Type B pancreatic cell (in vitro differentiated cells): ENCODE measurements at regions not wholly inside any gene's neighbourhood (a gene's known extent, or its start where the extent isn't known, plus 50 kb on each side); places are given as distances from the start of the nearest gene placed in this dataset.
"Not testable (repeated sequence)": the region's sequence is repeated elsewhere in the genome, so short reads cannot be mapped to it uniquely, and the experiment has no call there.

ENCODE experiments used
- DNase-seq: peaks from one replicate; pipeline ENCODE4 v3.0.0; 2021; ENCODE audit warnings: mixed read lengths; ENCODE audit not compliant: unreplicated experiment; ENCODE audit errors: extremely low spot score
- H3K27ac Mint-ChIP-seq: 2 replicates; pipeline ENCODE4 v1.8.0; 2021; ENCODE audit warnings: mild to moderate bottlenecking, mixed read lengths
- H3K27me3 Mint-ChIP-seq: 2 replicates; pipeline ENCODE4 v1.8.0; 2021; ENCODE audit warnings: mixed read lengths
- H3K36me3 Mint-ChIP-seq: 2 replicates; pipeline ENCODE4 v1.8.0; 2021; ENCODE audit warnings: mixed read lengths
- H3K4me1 Mint-ChIP-seq: one replicate; pipeline ENCODE4 v1.8.0; 2021; ENCODE audit warnings: mixed read lengths; ENCODE audit not compliant: unreplicated experiment
- H3K4me3 Mint-ChIP-seq: 2 replicates; pipeline ENCODE4 v1.8.0; 2021; ENCODE audit warnings: mild to moderate bottlenecking, mixed read lengths
- H3K9me3 Mint-ChIP-seq: 2 replicates; pipeline ENCODE4 v1.8.0; 2021; ENCODE audit warnings: mixed read lengths
- TF ChIP-seq, protein P1 (sequence below): fragments of 200-600 bp; sonication (generic); conservative IDR thresholded peaks from 2 replicates; pipeline ENCODE4 v1.5.0; 2021; ENCODE audit warnings: antibody characterized with exemption, mild to moderate bottlenecking

DNA sequence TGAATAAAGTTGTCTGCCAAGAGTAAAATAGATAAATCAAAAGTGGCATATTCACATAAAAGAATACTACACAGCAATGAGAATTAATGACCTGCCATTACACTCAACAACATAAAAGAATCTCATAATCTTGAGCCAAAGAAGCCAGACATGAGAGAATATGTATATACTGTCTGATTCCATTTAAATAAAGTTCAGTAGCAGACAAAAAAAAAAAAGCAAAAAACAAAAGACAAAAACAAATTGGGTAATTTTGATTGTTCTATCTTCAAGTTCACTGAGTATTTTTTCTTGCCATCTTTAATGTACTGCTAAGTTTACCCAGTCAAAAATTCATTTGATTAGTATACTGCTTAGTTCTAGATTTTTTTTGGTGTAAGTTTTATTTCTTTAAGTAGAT, 87.9 kb upstream of the TRPC7 start:
- TF ChIP-seq, protein P1, sequence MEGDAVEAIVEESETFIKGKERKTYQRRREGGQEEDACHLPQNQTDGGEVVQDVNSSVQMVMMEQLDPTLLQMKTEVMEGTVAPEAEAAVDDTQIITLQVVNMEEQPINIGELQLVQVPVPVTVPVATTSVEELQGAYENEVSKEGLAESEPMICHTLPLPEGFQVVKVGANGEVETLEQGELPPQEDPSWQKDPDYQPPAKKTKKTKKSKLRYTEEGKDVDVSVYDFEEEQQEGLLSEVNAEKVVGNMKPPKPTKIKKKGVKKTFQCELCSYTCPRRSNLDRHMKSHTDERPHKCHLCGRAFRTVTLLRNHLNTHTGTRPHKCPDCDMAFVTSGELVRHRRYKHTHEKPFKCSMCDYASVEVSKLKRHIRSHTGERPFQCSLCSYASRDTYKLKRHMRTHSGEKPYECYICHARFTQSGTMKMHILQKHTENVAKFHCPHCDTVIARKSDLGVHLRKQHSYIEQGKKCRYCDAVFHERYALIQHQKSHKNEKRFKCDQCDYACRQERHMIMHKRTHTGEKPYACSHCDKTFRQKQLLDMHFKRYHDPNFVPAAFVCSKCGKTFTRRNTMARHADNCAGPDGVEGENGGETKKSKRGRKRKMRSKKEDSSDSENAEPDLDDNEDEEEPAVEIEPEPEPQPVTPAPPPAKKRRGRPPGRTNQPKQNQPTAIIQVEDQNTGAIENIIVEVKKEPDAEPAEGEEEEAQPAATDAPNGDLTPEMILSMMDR, result no peak
- no peaks in the 10 kb centered on the region for H3K9me3 Mint-ChIP-seq
- no peaks in the 10 kb centered on the region for H3K36me3 Mint-ChIP-seq
- no peak for DNase-seq
- peaks cover 6% of the 10 kb centered on the region for H3K27me3 Mint-ChIP-seq
- no peak overlapping the region for H3K4me3 Mint-ChIP-seq
- no peaks in the 10 kb centered on the region for H3K4me1 Mint-ChIP-seq
- no peak overlapping the region for H3K27ac Mint-ChIP-seq

DNA sequence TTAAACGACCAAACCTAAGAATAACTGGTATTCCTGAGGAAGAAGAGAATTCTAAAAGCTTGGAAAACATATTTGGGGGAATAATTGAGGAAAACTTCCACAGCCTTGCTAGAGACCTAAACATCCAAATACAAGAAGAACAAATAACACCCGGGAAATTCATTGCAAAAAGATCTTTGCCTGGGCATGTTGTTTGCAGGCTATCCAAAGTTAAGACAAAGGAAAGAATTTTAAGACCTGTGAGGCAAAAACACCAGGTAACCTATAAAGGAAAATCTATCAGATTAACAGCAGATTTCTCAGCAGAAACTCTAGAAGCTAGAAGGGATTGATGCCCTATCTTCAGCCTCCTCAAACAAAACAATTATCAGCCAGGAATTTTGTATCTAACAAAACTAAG, 82.2 kb upstream of the TRPC7 start:
- H3K27ac Mint-ChIP-seq, H3K9me3 Mint-ChIP-seq, H3K4me1 Mint-ChIP-seq, H3K36me3 Mint-ChIP-seq, DNase-seq, H3K27me3 Mint-ChIP-seq, H3K4me3 Mint-ChIP-seq: not testable (repeated sequence)

DNA sequence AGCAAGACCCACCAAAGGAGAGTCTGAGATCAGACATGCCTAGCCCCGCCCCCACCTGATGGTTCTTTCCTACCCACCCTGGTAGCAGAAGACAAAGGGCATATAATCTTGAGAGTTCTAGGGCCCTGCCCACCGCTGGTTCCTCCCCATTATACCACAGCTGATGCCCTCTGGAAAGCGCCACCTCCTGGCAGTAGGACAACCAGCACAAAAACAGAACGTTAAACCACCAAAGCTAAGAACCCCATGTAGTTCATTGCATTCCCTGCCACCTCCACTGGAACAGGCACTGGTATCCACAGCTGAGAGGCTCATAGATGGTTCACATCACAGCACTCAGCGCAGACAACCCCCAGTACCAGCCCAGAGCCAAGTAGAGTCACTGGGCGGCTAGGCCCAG, 81.2 kb upstream of the TRPC7 start:
- TF ChIP-seq, protein P1, result no peak
- no peak overlapping the region for H3K27ac Mint-ChIP-seq
- DNase-seq, result no peak

DNA sequence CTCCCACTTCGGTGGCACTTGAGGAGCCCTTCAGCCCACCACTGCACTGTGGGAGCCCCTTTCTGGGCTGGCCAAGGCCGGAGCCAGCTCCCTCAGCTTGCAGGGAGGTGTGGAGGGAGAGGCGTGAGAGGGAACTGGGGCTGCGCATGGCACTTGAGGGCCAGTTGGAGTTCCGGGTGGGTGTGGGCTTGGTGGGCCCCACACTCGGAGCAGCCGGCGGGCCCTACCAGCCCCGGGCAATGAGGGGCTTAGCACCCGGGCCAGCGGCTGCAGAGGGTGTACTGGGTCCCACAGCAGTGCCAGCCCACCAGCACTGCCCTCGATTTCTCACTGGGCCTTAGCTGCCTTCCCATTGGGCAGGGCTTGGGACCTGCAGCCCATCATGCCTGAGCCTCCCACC, 78.8 kb upstream of the TRPC7 start:
- not testable (repeated sequence) for DNase-seq, H3K27me3 Mint-ChIP-seq, H3K9me3 Mint-ChIP-seq, H3K36me3 Mint-ChIP-seq, H3K4me3 Mint-ChIP-seq, H3K4me1 Mint-ChIP-seq, H3K27ac Mint-ChIP-seq

More for the DNA sequence above, 81.2 kb upstream of the TRPC7 start:
- Mint-ChIP-seq H3K4me3 (no peak overlapping the region), H3K9me3 (no peaks in the 10 kb centered on the region), H3K36me3 (no peaks in the 10 kb centered on the region), H3K27me3 (peaks cover 6% of the 10 kb centered on the region), H3K4me1 (no peaks in the 10 kb centered on the region)

DNA sequence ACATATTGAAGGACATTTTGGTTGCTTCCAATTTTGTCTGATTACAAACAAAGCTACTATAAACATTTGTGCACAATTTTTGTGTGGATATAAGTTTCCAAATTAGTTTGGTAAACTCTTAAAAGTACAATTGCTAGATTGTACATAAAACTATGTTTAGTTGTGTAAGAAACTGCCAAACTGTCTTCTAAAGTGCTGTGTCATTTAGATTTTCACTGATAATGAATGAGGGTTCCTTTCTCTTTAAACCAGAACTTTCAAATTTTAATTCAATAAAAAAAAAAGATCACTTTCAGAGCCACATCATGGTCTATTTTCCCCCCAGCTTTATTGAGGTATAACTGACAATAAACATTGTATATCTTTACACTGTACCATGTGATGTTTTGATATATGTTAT, 74.0 kb upstream of the TRPC7 start:
- DNase-seq, result no peak
- TF ChIP-seq, protein P1, result no peak
- no peaks in the 10 kb centered on the region for H3K4me1 Mint-ChIP-seq
- H3K4me3 Mint-ChIP-seq, result no peak overlapping the region
- H3K36me3 Mint-ChIP-seq, result no peaks in the 10 kb centered on the region
- H3K27me3 Mint-ChIP-seq, result peaks cover 8% of the 10 kb centered on the region
- no peak overlapping the region for H3K27ac Mint-ChIP-seq
- no peaks in the 10 kb centered on the region for H3K9me3 Mint-ChIP-seq

DNA sequence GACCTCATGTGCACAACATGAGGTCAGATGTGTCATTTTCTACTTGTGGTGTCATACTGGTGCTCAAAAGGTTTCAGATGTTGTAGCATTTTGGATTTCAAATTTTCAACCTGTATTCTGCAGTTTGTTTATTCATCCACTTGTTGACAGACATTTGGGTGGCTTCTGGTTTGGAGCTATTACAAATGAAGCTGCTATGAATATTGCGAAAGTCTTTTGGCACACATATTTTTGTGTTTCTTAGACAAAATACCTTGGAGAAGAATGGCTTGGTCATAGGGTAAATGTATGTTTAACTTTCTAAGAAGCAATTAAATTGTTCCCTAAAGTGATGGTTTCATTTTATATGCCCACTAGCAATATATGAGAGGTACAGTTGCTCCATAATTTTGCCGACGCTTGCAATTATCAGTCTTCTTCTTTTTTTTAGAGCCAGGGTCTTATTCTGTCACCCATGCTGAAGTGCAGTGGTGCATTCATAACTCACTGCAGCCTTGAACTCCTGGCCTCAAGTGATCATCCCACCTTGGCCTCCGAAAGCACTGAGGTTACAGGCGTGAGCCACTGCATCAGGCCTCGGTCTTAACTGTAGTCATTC, 70.7 kb upstream of the TRPC7 start:
- no peak overlapping the region for H3K4me3 Mint-ChIP-seq
- no peaks in the 10 kb centered on the region for H3K9me3 Mint-ChIP-seq
- no peaks in the 10 kb centered on the region for H3K36me3 Mint-ChIP-seq
- H3K4me1 Mint-ChIP-seq, result no peaks in the 10 kb centered on the region
- peaks cover 22% of the 10 kb centered on the region for H3K27me3 Mint-ChIP-seq
- no peak overlapping the region for H3K27ac Mint-ChIP-seq
- no peak for DNase-seq
- TF ChIP-seq, protein P1, result no peak

DNA sequence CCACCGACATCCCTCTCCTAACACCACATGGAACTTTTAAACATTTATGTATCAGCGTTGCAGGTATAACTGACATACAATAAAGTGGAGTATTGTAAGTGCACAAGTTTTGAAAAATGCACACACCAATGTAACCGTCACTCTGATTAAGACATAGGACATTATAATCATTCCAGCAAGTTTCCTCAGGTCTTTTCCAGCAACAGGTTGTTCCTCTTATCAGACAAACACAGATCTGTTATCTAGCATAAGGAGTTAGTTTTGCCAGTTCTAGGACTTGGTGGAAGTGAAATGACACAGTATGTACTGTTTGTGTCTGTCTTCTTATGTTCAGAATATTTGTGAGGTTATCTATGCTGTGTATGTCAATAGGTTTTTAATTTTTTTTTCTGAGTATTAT, 69.5 kb upstream of the TRPC7 start:
- H3K9me3 Mint-ChIP-seq, result no peaks in the 10 kb centered on the region
- no peak for DNase-seq
- no peak overlapping the region for H3K4me3 Mint-ChIP-seq
- no peak overlapping the region for H3K27ac Mint-ChIP-seq
- no peaks in the 10 kb centered on the region for H3K36me3 Mint-ChIP-seq
- TF ChIP-seq, protein P1, result no peak
- peaks cover 31% of the 10 kb centered on the region for H3K27me3 Mint-ChIP-seq
- no peaks in the 10 kb centered on the region for H3K4me1 Mint-ChIP-seq
